RWPE2 (cell line): ENCODE measurements at regions not wholly inside any gene's neighbourhood (a gene's known extent, or its start where the extent isn't known, plus 50 kb on each side); places are given as distances from the start of the nearest gene placed in this dataset.

Source experiments
- ATAC-seq: fragments of 200-7000 bp; cut with Tn5 transposase; 3 replicates; pipeline ENCODE4 v1.9.1; 2021; ENCODE audit warnings: low read depth
- DNase-seq: peaks from one replicate; pipeline ENCODE4 v3.0.0-alpha.2; 2020; ENCODE audit warnings: low spot score
- H3K27ac ChIP-seq: fragments of 450-650 bp; 2 replicates; pipeline ENCODE4 v1.5.1; 2017; ENCODE audit warnings: mild to moderate bottlenecking; ENCODE audit not compliant: poor library complexity, severe bottlenecking
- H3K27me3 ChIP-seq: fragments of 250-450 bp; sonication (Bioruptor Pico); 2 replicates; pipeline ENCODE4 v1.5.1; 2021; ENCODE audit warnings: mild to moderate bottlenecking, moderate library complexity; ENCODE audit not compliant: insufficient read depth, poor library complexity, severe bottlenecking
- H3K36me3 ChIP-seq: fragments of 250-450 bp; sonication (Bioruptor Pico); 2 replicates; pipeline ENCODE4 v1.5.1; 2020; ENCODE audit warnings: low read depth, mild to moderate bottlenecking, moderate library complexity
- H3K4me1 ChIP-seq: fragments of 250-450 bp; sonication (Bioruptor Pico); 2 replicates; pipeline ENCODE4 v1.5.1; 2021; ENCODE audit warnings: mild to moderate bottlenecking, moderate library complexity; ENCODE audit not compliant: insufficient read depth, poor library complexity, severe bottlenecking
- H3K4me3 ChIP-seq: fragments of 250-450 bp; sonication (Bioruptor Pico); 2 replicates; pipeline ENCODE4 v1.5.1; 2021; ENCODE audit warnings: mild to moderate bottlenecking, moderate library complexity; ENCODE audit not compliant: severe bottlenecking
- H3K9me3 ChIP-seq: fragments of 250-450 bp; sonication (Bioruptor Pico); 2 replicates; pipeline ENCODE4 v1.5.1; 2021; ENCODE audit warnings: mild to moderate bottlenecking, moderate library complexity; ENCODE audit not compliant: severe bottlenecking
- CTCF ChIP-seq: fragments of 450-650 bp; IDR thresholded peaks from one replicate; pipeline ENCODE4 v1.5.1; 2017; ENCODE audit warnings: mild to moderate bottlenecking, moderate library complexity; ENCODE audit not compliant: poor library complexity, severe bottlenecking

- no peak for TF ChIP-seq CTCF
- ATAC-seq (no peak), DNase-seq (no peak)
- Histone ChIP-seq H3K36me3 (no peaks in the 10 kb centered on the region), H3K27ac (no peak overlapping the region), H3K4me1 (no peaks in the 10 kb centered on the region), H3K4me3 (no peak overlapping the region), H3K27me3 (peaks cover 28% of the 10 kb centered on the region), H3K9me3 (no peaks in the 10 kb centered on the region)
Measured at GRCh38 chr7:53087274-53087673, 51.8 kb downstream of the POM121L12 start.

GRCh38 chr7:53094191-53094590, 58.8 kb downstream of the POM121L12 start:
- no peaks in the 10 kb centered on the region for H3K36me3 ChIP-seq
- no peak overlapping the region for H3K27ac ChIP-seq
- peaks cover 20% of the 10 kb centered on the region for H3K27me3 ChIP-seq
- no peak for TF ChIP-seq CTCF
- no peak overlapping the region for H3K4me3 ChIP-seq
- no peak for ATAC-seq
- H3K9me3 ChIP-seq: no peaks in the 10 kb centered on the region
- no peaks in the 10 kb centered on the region for H3K4me1 ChIP-seq
- DNase-seq: no peak

- Histone ChIP-seq H3K4me3 (no peak overlapping the region), H3K4me1 (no peaks in the 10 kb centered on the region), H3K27me3 (peaks cover 20% of the 10 kb centered on the region), H3K36me3 (no peaks in the 10 kb centered on the region), H3K9me3 (no peaks in the 10 kb centered on the region), H3K27ac (no peak overlapping the region)
- TF ChIP-seq CTCF: no peak
- DNase-seq (no peak), ATAC-seq (no peak)
Measured at GRCh38 chr7:53094827-53095226, 59.4 kb downstream of the POM121L12 start.

GRCh38 chr7:53095731-53096501, 60.5 kb downstream of the POM121L12 start:
- DNase-seq (no peak), ATAC-seq (no peak)
- Histone ChIP-seq H3K4me3 (no peak overlapping the region), H3K27me3 (peaks cover 20% of the 10 kb centered on the region), H3K4me1 (no peaks in the 10 kb centered on the region), H3K36me3 (no peaks in the 10 kb centered on the region), H3K27ac (no peak overlapping the region), H3K9me3 (no peaks in the 10 kb centered on the region)
- TF ChIP-seq CTCF: no peak

GRCh38 chr7:53100091-53100490, 64.7 kb downstream of the POM121L12 start:
- H3K36me3 ChIP-seq: no peaks in the 10 kb centered on the region
- no peaks in the 10 kb centered on the region for H3K9me3 ChIP-seq
- H3K4me3 ChIP-seq: no peak overlapping the region
- DNase-seq (no peak), ATAC-seq (no peak)
- peaks cover 5% of the 10 kb centered on the region for H3K27me3 ChIP-seq
- H3K4me1 ChIP-seq: no peaks in the 10 kb centered on the region
- H3K27ac ChIP-seq: no peak overlapping the region
- TF ChIP-seq CTCF: no peak
